Astrocyte of the hippocampus (primary cell): ENCODE measurements at regions not wholly inside any gene's neighbourhood (a gene's known extent, or its start where the extent isn't known, plus 50 kb on each side); places are given as distances from the start of the nearest gene placed in this dataset.
"Not testable (repeated sequence)": the region's sequence is repeated elsewhere in the genome, so short reads cannot be mapped to it uniquely, and the experiment has no call there.

Source experiments
- DNase-seq: peaks from one replicate; pipeline ENCODE4 v3.0.0; 2011; ENCODE audit warnings: low read depth, low spot score

DNA sequence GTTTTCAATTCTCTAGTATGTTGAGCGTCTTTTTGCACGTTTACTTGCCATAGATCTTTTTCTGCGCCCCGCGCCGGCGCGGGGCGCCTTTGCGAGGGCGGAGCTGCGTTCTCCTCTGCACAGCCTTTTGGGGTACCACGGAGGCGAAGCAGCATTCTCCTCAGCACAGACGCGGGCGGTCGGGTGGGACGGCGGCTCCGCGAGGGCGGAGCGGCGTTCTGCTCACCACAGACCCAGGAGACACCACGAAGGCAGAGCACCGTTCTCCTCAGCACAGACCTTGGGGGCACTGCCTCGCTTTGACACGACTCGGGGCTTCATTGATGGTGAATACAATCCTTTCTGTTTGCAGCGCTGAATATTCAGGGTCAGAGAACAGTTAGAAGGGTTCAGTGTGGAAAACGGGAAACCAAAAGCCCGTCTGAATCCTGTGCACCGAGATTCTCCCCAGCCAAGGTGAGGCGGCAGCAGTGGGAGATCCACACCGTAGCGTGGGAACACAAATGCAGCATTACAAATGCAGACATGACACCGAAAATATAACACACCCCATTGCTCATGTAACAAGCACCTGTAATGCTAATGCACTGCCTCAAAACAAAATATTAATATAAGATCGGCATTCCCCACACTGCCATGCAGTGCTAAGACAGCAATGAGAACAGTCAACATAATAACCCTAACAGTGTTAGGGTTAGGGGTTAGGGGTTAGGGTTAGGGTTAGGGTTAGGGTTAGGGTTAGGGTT, 190.7 kb upstream of the VIPR2 start:
- DNase-seq = not testable (repeated sequence)

DNA sequence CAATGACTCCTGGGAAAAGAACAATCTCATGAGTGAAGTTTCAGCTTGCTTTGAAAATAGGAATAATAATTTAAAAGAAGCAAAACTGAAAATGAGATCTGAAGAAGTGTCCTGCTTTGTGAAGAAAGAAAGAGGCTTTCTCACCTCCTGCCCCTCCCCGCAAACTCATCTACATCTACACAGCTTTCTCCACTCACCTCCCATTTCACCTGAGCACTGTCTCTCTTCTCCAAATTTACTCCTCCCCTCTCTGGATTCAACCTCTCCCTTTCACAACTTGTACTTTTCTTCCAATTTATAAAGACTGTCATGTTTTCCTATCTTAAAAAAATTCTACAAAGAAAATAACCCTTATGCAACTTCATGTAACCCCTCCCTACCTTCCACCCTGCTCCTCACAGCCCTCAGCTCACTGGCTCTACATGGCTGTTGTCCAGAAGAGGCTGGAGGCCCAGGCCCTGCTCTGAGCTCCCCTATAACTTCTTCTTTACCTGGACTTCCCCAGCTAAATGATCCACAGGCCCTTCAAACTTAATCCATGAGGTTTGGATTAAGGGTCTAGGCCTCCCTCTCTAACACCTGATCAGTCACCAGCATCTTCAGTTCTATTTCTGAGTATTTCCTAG, 188.3 kb upstream of the VIPR2 start:
- DNase-seq = not testable (repeated sequence)

DNA sequence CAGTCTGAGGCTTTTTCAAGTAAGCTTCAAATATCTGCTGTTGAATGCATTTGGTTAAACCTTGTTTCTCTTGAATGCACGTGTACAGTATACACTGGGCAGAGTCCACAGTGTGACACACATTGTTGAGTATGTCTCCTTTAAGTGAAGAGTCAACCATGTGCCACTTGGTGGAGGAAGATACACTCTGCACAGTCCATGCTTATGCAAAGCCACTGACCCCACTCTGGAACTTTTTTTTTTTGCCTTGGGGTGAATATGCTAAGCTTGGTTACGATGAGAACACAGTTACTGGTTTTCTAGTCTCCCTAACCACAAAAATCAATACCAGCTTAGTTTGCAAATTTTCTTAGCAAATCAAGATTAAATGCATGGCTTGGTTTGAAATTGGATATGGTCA, 186.8 kb upstream of the VIPR2 start:
- no peak for DNase-seq

DNA sequence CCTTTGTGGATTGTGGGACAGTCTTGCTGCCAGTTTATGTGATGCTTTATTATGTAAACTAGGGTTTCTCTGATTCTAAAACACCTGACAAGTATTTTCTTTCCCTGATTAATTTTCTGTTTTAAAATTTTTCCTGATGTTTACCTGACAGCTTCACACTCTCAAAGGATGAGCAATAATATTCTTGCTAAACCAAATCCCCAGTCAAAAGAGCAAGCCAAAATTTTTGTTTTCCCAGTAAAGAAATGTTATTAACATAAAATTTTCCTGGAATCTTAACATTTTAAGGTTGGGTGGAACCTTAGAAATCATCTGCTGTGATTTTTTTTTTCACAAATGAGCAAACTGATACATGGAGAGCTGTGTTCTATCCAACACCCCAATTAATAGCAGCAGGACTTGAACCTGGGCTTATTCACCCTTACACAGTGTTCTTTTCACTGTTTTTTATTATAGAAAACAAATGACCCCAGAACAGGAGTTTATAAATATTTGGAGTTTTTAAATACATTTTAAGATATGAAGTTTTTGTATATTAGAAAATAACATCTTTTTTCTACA, 185.2 kb upstream of the VIPR2 start:
- no peak for DNase-seq

DNA sequence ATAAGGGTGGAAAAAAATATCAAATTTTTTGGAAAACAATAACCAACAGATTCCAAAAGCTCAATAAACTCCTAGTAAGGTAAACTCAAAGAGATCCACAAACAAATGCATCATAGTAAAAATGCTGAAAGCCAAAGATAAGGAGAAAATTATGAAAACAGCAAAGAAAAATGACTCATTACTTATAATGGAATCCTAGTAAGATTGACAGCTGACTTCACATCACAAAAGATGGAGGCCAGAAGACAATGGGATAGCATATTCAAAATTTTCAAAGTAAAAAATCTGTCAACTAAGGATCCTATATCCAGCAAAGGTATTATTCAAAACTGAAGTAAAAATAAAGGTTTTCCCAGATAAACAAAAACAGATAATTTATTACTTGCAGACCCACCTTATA, 183.4 kb upstream of the VIPR2 start:
- DNase-seq = no peak

DNA sequence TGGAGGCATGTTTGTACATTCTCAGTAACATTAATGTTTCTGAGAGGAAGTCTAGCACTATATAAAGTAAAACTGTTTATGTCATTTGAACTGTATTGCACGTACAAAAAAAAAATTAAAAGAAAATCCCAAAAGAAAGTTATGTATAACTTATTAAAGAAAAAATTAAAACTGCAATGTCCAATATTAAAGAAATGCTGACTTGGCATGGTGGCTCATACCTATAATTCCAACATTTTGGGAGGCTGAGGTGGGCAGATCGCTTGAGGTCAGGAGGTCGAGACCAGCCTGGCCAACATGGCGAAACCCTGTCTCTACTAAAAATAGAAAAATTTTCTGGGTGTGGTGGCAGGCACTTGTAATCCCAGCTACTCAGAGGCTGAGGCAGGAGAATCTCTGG, 178.7 kb upstream of the VIPR2 start:
- no peak for DNase-seq

DNA sequence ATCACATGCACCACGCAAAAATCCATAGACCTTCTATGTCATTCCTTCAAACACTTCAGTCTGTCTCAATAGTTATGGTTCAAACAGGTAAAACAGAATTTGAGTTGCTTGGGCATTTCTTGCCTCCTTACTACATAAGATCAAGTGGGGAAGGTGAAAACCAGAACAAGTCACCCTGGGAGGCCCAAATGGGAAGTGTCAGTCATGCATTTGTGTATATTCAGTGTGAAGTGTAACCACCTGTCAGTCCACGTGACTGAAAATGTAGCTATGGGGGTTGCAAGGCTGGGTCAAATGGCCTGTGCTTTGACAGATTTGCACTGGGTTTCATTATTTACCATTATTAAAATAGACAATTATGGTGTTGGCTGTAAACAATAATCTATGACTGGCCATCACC, 176.6 kb upstream of the VIPR2 start:
- no peak for DNase-seq

DNA sequence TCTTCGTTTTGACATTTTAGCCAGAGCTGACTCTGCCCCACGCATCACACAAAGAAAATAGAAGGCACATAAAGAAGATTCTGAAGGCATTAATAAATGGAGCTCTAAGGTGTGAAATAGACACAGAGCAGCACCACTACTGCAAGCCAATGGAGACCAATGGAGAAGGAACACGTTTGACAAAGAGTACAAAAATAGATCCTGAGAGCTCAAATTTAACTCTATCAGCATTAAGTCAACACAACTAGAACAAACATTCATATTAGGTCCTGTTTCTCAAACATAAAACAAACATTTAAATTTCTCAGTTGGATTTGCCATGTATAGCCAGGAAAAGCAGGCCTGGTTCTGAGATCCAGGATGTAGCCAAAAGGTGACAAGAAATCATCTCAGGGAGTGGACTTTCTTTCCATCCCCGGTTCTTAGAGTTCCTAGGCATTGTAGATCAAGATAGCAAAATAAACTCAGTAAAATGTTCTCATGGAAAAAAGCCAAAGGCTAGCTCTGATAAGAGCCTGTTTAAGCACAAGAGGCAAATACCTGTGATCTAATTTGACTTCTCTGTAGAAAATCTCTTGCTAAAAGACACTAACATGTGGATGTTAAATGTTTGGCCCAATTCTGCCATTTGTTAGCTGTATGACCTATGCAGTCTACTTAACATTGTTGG, 174.2 kb upstream of the VIPR2 start:
- DNase-seq = no peak

DNA sequence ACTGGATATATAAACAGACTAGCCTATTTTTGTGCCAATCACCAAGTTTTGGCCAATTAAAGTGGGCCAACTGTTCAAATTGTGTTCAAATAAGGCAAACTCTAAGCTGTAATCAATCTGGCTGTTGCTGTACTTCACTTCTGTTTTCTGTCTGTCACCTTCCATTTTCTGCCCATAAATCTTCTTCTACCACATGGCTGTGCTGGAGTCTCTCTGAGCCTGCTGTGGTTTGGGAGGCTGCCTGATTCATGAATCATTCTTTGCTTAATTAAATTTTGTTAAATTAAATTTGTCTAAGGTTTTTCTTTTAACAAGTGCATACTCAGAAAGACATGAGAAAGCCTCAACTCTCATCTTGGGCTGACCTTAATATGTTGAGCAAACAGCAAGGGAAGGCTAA, 172.6 kb upstream of the VIPR2 start:
- DNase-seq = no peak

DNA sequence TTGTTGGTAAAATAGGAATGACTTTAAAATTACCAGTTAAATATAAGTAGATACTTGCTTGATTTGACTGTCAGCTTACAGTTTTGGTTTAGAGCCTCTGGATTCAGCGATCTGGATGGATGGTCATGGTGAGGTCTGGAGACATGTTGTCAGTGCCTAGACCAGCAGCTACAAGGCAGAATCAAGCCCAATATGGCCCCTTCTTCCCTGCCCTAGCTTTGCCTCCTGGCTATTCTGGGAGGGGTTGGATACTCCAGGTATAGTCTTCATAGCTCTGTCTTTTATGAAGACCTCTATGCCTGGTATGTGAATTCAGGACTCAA, 166.5 kb upstream of the VIPR2 start:
- no peak for DNase-seq

DNA sequence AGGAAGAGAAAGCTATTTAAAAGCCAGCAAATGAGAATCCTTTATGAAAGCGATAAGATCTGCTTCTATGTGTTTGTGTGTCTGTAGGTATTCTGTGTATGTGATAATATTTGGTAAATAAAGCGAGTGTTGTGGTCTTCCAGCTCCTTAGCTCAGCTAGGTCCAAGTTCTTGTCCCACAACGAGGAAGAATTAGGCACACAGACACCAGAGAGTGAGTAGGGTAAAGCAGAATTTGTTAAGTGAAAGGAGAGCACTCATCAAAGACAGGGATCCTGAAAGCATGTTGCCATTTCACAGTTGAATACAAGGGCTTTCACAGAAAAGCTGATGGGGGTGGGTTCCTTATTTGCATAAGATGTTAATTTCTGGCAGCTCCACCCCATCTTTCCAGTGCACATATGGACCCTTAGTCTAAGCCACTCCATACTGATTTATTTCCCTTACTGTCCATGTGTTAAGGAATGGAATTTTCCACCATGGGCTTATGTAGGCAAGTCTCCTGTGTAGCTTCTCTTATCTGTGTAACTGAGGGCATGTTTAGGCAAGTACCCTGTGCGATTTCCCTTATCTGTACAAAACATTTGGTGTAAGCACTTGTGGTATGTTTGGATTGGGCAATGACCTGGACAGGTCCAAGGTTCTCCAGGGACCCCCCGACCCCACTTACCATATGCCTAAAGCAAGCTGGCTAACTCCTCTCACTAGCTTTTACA, 165.9 kb upstream of the VIPR2 start:
- DNase-seq = no peak

DNA sequence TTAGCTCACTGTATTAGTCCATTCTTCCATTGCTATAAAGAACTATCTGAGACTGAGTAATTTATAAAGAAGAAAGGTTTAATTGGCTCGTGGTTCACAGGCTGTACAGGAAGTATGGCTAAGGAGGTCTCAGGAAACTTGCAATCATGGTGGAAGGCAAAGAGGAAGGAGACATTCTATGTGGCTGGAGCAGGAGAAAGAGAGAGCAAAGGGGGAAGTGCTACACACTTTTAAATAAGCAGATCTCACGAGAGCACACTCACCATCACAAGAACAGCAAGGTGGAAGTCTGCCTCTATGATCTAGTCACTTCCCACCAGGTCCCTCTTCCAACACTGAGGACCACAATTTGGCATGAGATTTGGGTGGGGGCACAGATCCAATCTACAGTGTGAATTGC, 164.5 kb upstream of the VIPR2 start:
- DNase-seq = not testable (repeated sequence)

DNA sequence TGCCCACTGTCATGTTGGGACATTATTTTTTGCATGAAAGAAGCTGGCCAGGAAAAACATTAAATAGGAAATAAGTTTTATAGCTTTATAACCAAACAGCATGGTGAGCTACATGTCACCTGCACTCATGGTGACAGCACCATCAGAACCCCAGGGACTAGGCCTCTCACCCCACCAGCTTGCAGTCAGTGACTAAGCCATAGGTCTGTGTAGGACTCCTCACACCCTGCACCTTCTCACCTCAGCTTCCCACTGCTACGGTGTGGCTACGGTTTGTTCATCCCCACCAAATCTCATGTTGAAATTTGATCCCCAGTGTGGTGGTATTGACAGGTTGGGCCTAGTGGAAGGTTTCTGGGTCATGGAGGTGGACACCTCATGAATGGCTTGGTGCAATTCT, 161.3 kb upstream of the VIPR2 start:
- no peak for DNase-seq

DNA sequence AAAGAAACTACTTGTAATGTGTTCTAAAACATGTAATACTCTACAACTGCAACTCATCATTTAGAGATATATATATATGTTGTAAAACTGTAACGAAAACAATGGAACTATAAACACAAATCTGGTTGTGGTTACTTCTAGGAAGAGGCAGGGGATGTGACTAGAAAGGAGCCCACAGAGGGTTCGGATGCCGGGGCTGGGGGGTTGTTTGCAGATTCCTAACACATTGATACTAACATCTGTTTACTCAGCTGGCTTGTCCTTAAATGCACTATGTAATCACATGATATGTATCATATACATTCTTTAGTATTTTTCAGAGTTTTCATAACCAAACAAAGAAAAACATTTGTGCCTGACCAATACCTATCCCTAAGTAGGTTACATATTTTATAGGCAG, 160.5 kb upstream of the VIPR2 start:
- not testable (repeated sequence) for DNase-seq

DNA sequence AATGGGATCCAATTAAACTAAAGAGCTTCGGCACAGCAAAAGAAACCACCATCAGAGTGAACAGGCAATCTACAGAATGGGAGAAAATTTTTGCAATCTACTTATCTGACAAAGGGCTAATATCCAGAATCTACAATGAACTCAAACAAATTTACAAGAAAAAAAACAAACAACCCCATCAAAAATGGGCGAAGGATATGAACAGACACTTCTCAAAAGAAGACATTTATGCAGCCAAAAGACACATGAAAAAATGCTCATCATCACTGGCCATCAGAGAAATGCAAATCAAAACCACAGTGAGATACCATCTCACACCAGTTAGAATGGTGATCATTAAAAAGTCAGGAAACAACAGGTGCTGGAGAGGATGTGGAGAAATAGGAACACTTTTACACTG, 158.8 kb upstream of the VIPR2 start:
- not testable (repeated sequence) for DNase-seq

DNA sequence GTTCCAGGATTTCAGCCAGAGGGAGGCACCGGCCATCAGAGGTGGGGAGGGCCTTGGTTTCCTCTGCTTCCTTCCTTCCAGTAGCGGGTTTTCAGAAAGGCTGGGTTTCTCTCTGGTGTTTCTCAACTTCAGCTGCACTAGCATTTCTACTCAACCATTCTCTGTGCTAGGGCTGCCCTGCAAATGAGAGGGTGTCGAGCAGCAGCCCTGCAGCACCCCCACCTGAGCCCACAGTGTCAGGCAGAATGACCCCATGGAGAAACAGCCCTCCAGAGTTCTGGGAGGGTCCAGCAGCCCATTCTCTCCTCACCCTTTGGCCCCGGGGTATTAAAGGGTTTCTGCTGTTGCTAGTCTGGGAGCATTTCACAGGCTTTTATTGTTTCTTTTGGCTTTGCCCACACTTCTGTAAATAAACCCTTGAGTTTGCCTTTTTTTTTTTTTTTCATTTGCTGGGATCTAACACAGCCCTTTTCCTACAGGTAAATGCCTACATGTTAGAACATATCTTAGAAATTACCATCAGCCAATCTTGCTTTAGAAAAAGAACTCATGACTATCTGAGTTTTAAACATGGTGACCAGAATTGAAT, 151.5 kb upstream of the VIPR2 start:
- no peak for DNase-seq

DNA sequence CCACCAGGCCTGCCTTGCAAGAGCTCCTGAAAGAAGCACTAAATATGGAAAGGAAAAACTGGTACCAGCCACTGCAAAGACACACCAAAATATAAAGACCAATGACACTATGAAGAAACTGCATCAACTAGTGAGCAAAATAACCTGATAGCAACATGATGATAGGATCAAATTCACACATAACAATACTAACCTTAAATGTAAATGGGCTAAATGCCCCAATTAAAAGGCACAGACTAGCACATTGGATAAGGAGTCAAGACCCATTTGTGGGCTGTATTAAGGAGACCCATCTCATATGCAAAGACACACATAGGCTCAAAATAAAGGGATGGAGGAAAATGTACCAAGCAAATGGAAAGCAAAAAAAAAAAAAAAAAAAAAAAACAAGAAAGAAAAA, 141.8 kb upstream of the VIPR2 start:
- DNase-seq = not testable (repeated sequence)

DNA sequence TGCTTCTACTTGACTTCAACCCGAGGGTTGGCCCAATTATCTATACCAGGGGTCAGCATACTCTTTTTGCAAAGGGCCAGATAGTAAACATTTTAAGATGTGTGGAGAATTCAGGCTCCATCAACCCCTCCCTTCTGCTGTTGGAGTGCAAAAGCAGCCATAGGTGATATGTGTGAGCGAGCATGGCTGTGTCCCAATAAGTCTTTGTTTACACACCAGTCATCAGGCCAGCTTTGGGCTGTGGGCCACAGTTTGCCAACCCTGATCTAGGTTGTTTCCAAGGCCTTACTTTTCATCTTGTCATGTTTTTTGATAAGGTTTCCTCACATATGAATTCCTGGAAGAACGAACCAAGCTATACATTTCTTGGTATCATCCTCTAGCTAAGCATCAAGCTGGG, 136.9 kb upstream of the VIPR2 start:
- DNase-seq = no peak

DNA sequence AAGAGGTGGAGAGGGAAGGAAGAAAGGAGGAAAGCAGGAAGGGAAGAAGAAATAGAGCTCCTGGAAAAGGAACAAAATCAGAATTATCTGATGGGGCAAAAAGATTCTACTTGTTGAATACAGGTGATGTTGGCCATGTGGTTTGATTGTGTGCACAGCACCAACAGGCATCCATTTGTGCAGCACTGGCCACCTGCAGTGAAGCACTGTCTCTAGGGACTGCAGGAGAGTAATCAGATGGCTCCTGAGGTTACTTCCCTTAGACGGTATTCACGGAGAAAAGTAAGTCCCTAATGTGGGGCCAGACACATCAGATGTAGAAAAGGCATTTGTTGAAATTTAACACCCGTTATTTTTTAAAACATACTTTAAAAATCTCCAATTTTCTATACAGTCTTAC, 135.3 kb upstream of the VIPR2 start:
- DNase-seq = no peak

DNA sequence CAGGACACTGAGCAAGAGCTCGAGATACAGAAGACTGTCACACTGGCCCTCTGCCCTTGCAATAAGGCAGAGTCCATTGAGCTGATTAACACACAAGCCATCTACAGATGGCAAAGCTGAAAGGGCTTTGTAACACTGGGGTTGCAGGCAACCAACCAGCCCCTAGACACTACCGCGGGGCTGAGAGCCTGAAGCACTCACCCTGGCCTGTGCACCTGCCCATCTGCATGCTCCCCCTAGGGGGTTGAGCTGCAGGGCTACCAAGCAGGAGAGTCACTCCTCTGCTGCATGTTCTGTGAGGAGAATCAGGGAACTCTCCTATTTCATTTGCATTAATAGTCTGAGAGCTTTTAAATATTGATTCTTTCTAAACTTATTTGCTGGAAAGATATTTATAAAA, 128.1 kb upstream of the VIPR2 start:
- no peak for DNase-seq

DNA sequence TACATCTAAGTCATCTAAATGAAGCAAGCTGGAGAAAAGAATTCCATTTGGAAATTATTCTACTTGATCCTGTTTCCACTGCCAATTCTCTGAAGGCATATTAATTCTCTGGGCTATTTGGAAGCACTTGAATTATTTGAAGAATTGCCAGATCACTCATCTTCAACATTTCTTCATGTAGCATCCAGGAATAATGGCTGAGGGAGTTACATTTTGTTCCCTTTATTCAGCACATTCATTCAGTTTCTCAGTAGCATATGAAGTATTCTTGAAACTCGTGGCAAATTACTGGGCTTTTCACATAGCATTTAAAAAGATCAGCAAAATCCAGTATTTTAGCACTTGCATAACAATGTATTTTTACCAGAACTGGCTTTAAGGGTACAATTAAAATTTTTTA, 127.1 kb upstream of the VIPR2 start:
- no peak for DNase-seq

DNA sequence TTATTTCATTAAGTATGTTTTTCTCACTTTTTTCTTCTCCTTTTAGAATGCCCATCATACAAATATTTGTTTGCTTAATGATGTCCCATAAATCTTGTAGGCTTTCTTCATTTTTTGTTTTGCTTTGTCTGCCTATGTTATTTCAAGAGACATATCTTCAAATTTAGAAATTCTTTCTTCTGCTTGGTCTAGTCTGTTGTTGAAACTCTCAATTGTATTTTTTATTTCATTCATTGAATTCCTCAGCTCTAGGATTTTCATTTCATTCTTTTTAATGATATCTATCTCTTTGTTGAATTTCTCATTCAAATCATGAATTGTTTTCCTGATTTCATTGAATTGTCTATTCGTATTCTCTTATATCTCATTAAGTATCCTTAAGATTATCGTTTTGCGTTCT, 125.1 kb upstream of the VIPR2 start:
- no peak for DNase-seq
